SU-DHL-6 (cell line): ENCODE measurements at regions not wholly inside any gene's neighbourhood (a gene's known extent, or its start where the extent isn't known, plus 50 kb on each side); places are given as distances from the start of the nearest gene placed in this dataset.
"Not testable (repeated sequence)": the region's sequence is repeated elsewhere in the genome, so short reads cannot be mapped to it uniquely, and the experiment has no call there.

Experiments
- H2AFZ ChIP-seq: fragments of 200-600 bp; sonication (generic); 2 replicates; pipeline ENCODE4 v1.6.1; 2014; ENCODE audit warnings: low read depth, mild to moderate bottlenecking, moderate library complexity, mixed read lengths, antibody characterized with exemption, low read length; ENCODE audit not compliant: severe bottlenecking
- H3F3A ChIP-seq: fragments of 200-600 bp; shearing (Covaris generic); 2 replicates; pipeline ENCODE4 v1.6.0; 2016; ENCODE audit warnings: antibody characterized with exemption, mild to moderate bottlenecking; ENCODE audit not compliant: insufficient read depth
- H3K27ac ChIP-seq: fragments of 200-600 bp; sonication (generic); 2 replicates; pipeline ENCODE4 v1.5.1; 2016; ENCODE audit warnings: low read depth, mild to moderate bottlenecking, low read length, moderate library complexity, mixed read lengths
- H3K27me3 ChIP-seq: fragments of 200-600 bp; sonication (generic), shearing (Covaris generic); 2 replicates; pipeline ENCODE4 v1.6.0; 2014; ENCODE audit warnings: mild to moderate bottlenecking, low read length
- H3K36me3 ChIP-seq: fragments of 200-600 bp; sonication (generic); 2 replicates; pipeline ENCODE4 v1.6.1; 2014; ENCODE audit warnings: mild to moderate bottlenecking, low read length, mixed read lengths
- H3K4me2 ChIP-seq: fragments of 300-600, 200-600 bp; shearing (Covaris generic), sonication (generic); 2 replicates; pipeline ENCODE4 v1.6.0; 2014; ENCODE audit warnings: low read length, low read depth, mild to moderate bottlenecking; ENCODE audit not compliant: poor library complexity, severe bottlenecking
- H3K4me3 ChIP-seq: fragments of 200-600 bp; sonication (generic); 2 replicates; pipeline ENCODE4 v1.5.1; 2014; ENCODE audit warnings: antibody characterized with exemption, low read length, mild to moderate bottlenecking, mixed read lengths; ENCODE audit not compliant: insufficient read depth, poor library complexity, severe bottlenecking
- H3K79me2 ChIP-seq: fragments of 200-600 bp; sonication (generic); 2 replicates; pipeline ENCODE4 v1.6.1; 2014; ENCODE audit warnings: mild to moderate bottlenecking, low read length, moderate library complexity; ENCODE audit not compliant: insufficient read depth
- H3K9ac ChIP-seq: fragments of 200-600 bp; sonication (generic); 2 replicates; pipeline ENCODE4 v1.7.0; 2014; ENCODE audit warnings: mild to moderate bottlenecking, low read length
- H3K9me2 ChIP-seq: fragments of 200-600 bp; sonication (generic); replicated peaks from 2 replicates; pipeline ENCODE4 v1.6.1; 2014; ENCODE audit warnings: low read length; ENCODE audit not compliant: insufficient read depth
- H3K9me3 ChIP-seq: fragments of 200-600 bp; sonication (generic); 2 replicates; pipeline ENCODE4 v1.6.1; 2014; ENCODE audit warnings: low read length, mixed read lengths; ENCODE audit not compliant: insufficient read depth
- H4K20me1 ChIP-seq: fragments of 200-600 bp; sonication (generic); 2 replicates; pipeline ENCODE4 v1.6.1; 2014; ENCODE audit warnings: low read depth, mild to moderate bottlenecking, antibody characterized with exemption, low read length, moderate library complexity, mixed read lengths
- CTCF ChIP-seq: fragments of 200-600 bp; sonication (generic); IDR thresholded peaks from one replicate; pipeline ENCODE4 v1.5.1; 2017; ENCODE audit warnings: antibody characterized with exemption, mild to moderate bottlenecking, low read length, moderate library complexity; ENCODE audit not compliant: insufficient read depth, poor library complexity, severe bottlenecking
- EZH2phosphoT487 ChIP-seq: fragments of 200-600 bp; sonication (generic), shearing (Covaris generic); conservative IDR thresholded peaks from 2 replicates; pipeline ENCODE4 v1.6.1; 2018; ENCODE audit warnings: mild to moderate bottlenecking, antibody characterized with exemption, low read length, moderate library complexity, mixed read lengths

GRCh38 chr6:112683106-112683505, 336.0 kb downstream of the RFPL4B start:
- Histone ChIP-seq H3K9me3 (no peaks in the 10 kb centered on the region), H2AFZ (no peak overlapping the region), H3F3A (no peaks in the 10 kb centered on the region), H3K4me2 (no peak overlapping the region), H3K27ac (no peak overlapping the region), H3K36me3 (no peaks in the 10 kb centered on the region), H3K9me2 (no peaks in the 10 kb centered on the region), H3K4me3 (no peak overlapping the region), H3K27me3 (no peaks in the 10 kb centered on the region), H3K9ac (no peak overlapping the region), H3K79me2 (no peaks in the 10 kb centered on the region), H4K20me1 (no peaks in the 10 kb centered on the region)
- TF ChIP-seq CTCF (no peak), EZH2phosphoT487 (no peak)

DNA sequence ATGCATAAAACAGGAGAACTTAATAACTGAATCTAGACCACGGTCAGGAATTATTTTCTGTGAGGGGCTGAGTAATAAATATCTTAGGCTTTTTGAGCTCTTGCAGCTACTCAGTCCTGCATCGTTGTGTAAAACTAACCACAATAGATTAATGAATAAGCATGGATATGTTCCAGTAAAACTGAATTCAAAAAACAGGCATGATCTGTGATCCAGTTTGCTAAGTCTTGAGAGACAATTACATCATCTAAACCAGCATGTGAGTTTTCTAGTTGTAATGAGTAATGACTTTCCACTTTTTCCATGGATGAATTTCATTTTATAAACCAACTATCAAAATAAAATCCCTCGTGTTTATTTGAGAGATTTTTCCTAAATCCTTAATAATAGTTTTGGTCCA, 336.8 kb downstream of the RFPL4B start:
- Histone ChIP-seq H3K79me2 (no peaks in the 10 kb centered on the region), H4K20me1 (no peaks in the 10 kb centered on the region), H3K27me3 (no peaks in the 10 kb centered on the region), H3K9me2 (no peaks in the 10 kb centered on the region), H3F3A (no peaks in the 10 kb centered on the region), H3K9ac (no peak overlapping the region), H3K4me2 (no peak overlapping the region), H3K36me3 (no peaks in the 10 kb centered on the region), H3K9me3 (no peaks in the 10 kb centered on the region), H3K27ac (no peak overlapping the region), H2AFZ (no peak overlapping the region), H3K4me3 (no peak overlapping the region)
- TF ChIP-seq EZH2phosphoT487: no peak
- TF ChIP-seq CTCF: no peak

GRCh38 chr6:112685521-112686220, 338.5 kb downstream of the RFPL4B start:
- not testable (repeated sequence) for H3K27me3 ChIP-seq, H4K20me1 ChIP-seq, H3F3A ChIP-seq, H3K4me3 ChIP-seq, H3K4me2 ChIP-seq, H3K36me3 ChIP-seq, H2AFZ ChIP-seq, H3K9me2 ChIP-seq, H3K79me2 ChIP-seq, H3K9ac ChIP-seq, H3K27ac ChIP-seq, H3K9me3 ChIP-seq

DNA sequence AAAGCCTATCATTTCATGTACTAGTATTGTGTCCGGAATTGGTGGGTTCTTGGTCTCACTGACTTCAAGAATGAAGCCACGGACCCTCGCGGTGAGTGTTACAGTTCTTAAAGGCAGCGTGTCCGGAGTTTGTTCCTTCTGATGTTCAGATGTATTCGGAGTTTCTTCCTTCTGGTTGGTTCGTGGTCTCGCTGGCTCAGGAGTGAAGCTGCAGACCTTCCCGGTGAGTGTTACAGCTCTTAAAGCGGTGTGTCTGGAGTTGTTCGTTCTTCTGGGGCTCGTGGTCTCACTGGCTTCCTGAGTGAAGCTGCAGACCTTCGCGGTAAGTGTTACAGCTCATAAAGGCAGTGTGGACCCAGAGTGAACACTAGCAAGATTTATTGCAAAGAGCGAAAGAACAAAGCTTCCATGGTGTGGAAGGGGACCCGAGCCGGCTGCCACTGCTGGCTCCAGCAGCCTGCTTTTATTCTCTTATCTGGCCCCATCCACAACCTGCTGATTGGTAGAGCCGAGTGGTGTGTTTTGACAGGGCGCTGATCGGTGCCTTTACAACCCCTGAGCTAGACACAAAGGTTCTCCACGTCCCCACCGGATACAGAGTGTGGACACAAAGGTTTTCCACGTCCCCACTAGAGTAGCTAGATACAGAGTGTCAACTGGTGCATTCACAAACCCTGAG, 341.5 kb downstream of the RFPL4B start:
- not testable (repeated sequence) for H3K27ac ChIP-seq, H3K36me3 ChIP-seq, H3K27me3 ChIP-seq, H3K4me2 ChIP-seq, H3K9ac ChIP-seq, H3K79me2 ChIP-seq, H3K9me3 ChIP-seq, H3K4me3 ChIP-seq, H3K9me2 ChIP-seq, H2AFZ ChIP-seq, H3F3A ChIP-seq, H4K20me1 ChIP-seq

DNA sequence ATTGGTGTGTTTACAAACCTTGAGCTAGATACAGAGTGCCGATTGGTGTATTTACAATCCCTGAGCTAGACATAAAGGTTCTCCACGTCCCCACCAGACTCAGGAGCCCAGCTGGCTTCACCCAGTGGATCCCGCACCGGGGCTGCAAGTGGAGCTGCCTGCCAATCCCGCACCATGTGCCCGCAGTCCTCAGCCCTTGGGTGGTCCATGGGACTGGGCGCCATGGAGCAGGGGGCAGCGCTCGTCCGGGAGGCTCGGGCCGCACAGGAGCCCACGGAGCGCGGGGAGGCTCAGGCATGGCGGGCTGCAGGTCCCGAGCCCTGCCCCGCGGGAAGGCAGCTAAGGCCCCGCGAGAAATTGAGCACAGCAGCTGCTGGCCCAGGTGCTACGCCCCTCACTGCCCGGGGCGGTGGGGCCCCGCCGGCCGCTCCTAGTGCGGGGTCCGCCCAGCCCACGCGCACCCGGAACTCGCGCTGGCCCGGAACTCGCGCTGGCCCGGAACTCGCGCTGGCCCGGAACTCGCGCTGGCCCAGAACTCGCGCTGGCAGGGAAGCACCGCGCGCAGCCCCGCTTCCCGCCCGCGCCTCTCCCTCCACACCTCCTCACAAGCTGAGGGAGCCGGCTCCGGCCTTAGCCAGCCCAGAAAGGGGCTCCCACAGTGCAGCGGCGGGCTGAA, 342.2 kb downstream of the RFPL4B start:
- not testable (repeated sequence) for H3K27me3 ChIP-seq, H3K9me2 ChIP-seq, H3K36me3 ChIP-seq, H2AFZ ChIP-seq, H3K4me2 ChIP-seq, H3K27ac ChIP-seq, H3K79me2 ChIP-seq, H3K4me3 ChIP-seq, H3F3A ChIP-seq, H3K9ac ChIP-seq, H3K9me3 ChIP-seq, H4K20me1 ChIP-seq
